Fibroblast of lung (primary cell): ENCODE measurements at regions not wholly inside any gene's neighbourhood (a gene's known extent, or its start where the extent isn't known, plus 50 kb on each side); places are given as distances from the start of the nearest gene placed in this dataset.

Source experiments
- CTCF ChIP-seq, 2 donors: IDR thresholded peaks in 1 of 2; conservative IDR thresholded peaks in 1 of 2; 1 replicate in 1 of 2; 2 replicates in 1 of 2; pipeline ENCODE4 v1.5.1; 2011 to 2012; ENCODE audit warnings: low read length in 2 of 2, control low read depth in 1 of 2, inconsistent platforms in 1 of 2, low read depth in 1 of 2, mild to moderate bottlenecking in 1 of 2
- EZH2 ChIP-seq: IDR thresholded peaks from 2 replicates; pipeline ENCODE4 v1.5.1; 2012; ENCODE audit warnings: low read length, control low read depth, mild to moderate bottlenecking; ENCODE audit errors: missing control alignments

GRCh38 chr2:185919155-185919554 lies 180.6 kb downstream of the FSIP2 start:
- TF ChIP-seq CTCF (conservative IDR thresholded peaks at IDR 0.05 in 1 of 2, IDR thresholded peaks at IDR 0.05 in 1 of 2; ENCODE audit: low read depth in 1 of 2, low read length in 2 of 2) (no peak), EZH2 (no peak)
